Stimulated activated CD8-positive, alpha-beta memory T cell treated with anti-CD3 and anti-CD28 coated beads, Interleukin-7, amount 100 ng/mL, for 1 hour (primary cell): ENCODE measurements at regions not wholly inside any gene's neighbourhood (a gene's known extent, or its start where the extent isn't known, plus 50 kb on each side); places are given as distances from the start of the nearest gene placed in this dataset.

Experiments used
- DNase-seq, 2 donors: peaks; one replicate each; pipeline ENCODE4 v3.0.0-alpha.2; 2020; ENCODE audit warnings: low read depth in 2 of 2

DNA sequence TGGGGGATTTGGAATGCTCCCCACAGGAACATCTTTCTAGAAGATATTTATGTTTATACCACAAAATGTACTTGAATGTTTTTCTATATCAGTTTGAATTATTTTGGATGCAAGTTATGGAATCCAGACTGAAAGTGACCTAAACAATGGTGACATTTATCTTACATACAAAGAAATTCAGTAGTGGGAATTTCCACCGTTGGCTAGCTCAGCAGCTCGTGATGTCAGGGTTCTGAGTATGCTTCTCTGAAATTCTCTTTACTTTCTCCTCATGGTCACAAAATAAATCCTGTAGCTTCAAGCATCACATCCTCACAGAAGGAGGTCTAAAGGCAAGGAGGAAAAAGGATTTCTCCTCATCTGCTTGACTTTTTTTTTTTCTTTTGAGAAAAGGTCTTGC, 105.3 kb downstream of the AKAIN1 start:
- DNase-seq = no peak

GRCh38 chr18:5075297-5075696, 121.8 kb downstream of the AKAIN1 start:
- no peak for DNase-seq

- no peak for DNase-seq
Measured at GRCh38 chr18:5073026-5073944, 123.8 kb downstream of the AKAIN1 start.

GRCh38 chr18:5068851-5069250, 128.2 kb downstream of the AKAIN1 start:
- no peak for DNase-seq

- DNase-seq = no peak
Measured at GRCh38 chr18:5066380-5066977, 130.6 kb downstream of the AKAIN1 start.

DNA sequence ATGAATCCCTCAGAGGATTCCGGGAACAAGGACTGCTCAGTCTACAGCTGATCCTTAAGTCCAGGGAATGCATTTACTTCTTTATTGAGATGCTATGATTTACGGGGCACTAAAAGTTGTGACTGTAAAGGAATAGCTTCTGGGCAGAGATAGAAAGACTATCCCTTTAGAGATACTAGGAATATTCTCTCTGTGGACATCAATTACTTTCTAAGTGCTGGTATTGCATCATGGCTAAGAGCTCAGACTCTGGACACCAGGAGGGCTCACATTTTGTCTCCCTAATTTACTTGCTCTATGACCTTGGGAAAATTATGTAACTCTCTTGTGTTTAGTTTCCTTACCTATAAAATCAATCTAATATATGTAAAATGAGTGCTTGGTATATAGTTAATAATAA, 131.4 kb downstream of the AKAIN1 start:
- DNase-seq = no peak

- no peak for DNase-seq
Measured at GRCh38 chr18:5064841-5065370, 132.2 kb downstream of the AKAIN1 start.

DNA sequence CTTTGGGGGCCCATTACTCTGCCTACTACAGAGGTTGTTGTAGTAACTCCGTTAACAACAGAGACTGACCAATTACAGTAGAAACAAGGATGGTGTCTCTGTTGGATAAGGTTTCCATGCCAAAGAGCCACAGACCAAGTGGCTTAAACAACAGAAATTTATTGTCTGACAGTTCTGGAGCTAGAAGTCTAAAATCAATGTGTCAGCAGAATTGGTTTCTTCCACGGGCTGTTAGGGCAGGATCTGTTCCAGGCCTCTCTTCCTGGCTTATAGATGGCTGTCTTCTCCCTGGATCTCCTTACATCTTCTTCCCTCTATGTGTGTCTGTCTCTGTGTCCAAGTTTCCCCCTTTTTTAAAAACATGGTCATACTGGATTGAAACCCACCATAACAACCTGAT, 135.3 kb downstream of the AKAIN1 start:
- no peak for DNase-seq

- DNase-seq = no peak
Measured at GRCh38 chr18:5060543-5060942, 136.5 kb downstream of the AKAIN1 start.

DNA sequence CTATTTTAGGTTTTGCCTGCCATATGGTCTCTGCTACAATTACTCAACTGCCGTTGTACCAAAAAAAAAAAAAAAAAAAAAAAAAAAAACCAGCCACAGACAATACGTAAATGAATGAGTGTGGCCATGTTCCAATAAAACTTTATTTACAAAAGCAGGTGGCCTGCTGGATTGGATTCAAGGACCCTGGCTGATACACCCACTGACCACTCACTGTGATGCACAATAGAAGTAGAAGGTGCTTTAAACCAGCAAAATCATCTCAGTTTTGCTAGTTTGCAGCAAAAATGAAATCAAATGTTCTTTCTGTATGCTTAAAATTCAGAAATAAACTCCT, 137.4 kb downstream of the AKAIN1 start:
- DNase-seq = no peak

DNA sequence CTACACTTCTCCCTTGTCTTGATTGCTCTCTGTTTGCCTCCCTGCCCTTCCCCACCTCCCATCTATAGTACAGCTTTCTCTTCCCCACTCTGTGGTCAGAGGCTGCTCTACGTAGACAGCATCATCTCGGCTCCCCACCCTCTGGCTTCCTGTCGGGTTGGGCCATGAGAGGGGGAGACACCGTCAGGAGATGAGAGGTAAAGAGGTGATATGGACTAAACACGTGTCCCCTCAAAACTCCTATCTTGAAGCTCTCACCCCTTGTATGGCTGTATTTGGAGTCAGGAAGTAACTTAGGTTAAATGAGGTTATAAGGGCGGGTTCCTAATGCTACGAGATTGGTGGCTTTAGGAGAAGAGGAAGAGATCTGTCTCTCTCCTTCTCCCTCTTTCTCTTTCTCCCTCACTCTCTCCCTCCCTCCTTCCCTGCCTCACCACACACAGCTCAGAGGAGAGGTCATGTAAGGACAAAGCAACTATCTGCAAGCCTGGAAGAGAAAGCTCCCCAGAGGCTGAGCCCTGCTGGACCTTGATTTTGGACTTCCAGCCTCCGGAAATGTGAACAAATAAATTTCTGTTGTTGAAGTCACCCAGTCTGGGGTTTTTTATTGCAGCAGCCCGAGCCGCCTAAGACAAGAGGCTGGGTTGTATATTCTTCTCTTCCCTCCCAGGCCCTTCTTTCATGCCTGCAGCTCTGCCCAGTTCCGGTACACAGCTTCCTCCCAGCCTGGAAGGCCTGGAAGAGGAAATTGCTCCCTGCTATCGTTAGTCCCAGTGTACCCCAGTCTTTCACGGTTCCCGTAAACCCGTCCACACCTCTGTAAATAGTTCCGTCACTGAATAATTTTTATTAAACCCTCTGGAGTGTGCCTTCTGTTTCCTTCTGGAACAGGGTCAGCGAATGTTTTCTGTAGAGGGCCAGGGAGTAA, 138.0 kb downstream of the AKAIN1 start:
- no peak for DNase-seq

DNA sequence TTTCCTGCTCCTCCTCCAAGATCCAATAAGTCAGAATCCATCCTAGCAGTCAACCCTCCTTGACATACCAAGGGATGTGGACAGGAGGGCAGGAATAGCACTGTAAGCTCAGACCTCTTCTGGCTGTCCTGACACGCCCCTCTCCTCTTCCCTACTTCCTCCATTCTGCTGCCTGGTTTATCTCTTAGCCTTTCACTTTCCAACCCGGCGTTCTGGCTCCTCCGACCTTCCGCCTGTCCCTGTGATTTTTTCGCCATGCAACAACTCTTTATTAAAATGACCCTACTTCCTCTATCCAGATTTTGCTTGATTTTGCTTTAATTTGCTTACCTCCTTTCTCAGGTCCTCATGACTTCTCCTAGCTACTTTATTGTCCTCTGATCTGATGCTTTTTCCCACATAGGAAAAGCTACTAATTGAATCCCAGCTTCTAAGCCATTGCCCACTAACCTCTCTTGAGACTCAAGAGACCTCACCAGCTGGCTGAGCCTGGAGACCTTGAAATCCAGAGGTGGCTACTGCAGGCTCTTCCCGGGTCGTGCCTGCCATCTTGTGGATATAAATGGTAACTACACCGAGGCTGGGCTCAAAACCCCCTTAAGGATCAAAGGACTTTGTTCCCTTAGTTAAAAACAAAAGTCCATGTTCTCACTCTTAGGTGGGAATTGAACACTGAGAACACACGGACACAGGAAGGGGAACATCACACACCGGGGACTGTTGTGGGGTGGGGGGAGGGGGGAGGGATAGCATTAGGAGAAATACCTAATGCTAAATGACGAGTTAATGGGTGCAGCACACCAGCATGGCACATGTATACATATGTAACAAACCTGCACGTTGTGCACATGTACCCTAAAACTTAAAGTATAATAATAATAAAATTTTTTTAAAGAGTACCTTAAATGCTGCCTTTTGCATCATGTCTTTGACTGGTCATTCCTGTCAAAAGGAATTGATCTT, 139.4 kb downstream of the AKAIN1 start:
- peak; percentile 1 to 12 for DNase-seq

DNA sequence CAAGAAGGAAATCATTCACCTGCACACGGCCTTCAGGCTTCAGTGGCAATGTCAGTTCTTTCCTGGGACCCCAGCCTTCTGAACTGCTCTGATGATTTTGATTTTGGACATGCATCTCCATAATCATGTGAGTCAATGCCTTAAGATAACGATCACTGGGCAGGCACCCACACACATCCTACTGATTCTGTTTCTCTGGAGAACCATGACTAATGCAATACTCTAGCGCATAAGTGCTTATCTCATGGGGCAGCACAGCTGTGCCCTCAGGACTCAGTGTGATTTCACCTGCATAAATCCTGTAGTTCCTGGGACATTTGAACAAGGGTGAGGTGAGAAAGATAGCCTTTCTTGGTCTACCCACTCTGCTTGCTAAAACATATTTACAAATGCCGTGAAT, 144.6 kb downstream of the AKAIN1 start:
- DNase-seq = no peak

GRCh38 chr18:5051207-5051606, 145.8 kb downstream of the AKAIN1 start:
- no peak for DNase-seq

GRCh38 chr18:5049124-5049523, 147.9 kb downstream of the AKAIN1 start:
- no peak for DNase-seq

GRCh38 chr18:5040476-5040875, 156.6 kb downstream of the AKAIN1 start:
- no peak for DNase-seq

DNA sequence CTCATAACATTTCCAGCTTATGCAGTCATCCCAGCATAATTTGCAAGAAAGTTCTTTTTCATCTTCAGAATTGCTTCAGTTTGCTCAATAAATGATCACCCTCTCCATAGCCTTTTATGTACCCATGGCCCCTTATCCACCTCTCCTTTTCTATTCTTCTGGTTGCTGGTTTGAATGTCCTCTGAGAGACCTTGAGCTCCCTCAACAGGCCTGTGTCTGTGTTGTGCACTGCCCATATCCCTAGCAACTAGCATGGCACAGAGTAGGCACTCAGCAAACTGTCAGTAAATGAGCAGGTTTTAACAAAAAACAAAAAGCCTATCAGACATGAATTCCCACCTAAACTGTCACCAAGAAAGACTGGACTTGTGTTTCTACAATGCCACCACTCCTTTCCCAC, 160.5 kb downstream of the AKAIN1 start:
- DNase-seq = no peak

- DNase-seq = no peak
Measured at GRCh38 chr18:5031216-5031615, 165.8 kb downstream of the AKAIN1 start.

DNA sequence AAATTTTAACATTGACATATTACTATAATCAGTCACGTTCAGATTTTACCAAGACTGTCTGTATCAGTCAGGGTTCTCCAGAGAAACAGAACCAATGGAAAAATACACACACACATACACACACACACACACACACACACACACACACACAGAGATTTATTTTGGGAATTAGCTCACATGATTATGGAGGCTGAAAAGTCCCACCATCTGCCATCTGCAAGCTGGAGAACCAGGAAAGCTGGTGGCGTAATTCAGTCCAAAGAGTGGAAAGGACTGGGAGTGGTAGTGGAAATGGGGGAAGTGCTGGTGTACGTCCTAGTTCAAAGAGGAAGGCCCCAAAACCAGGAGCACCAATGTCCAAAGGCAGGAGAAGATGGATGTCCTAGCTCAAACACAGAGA, 166.4 kb downstream of the AKAIN1 start:
- no peak for DNase-seq

- DNase-seq = no peak
Measured at GRCh38 chr18:5029592-5029991, 167.5 kb downstream of the AKAIN1 start.

- no peak for DNase-seq
Measured at GRCh38 chr18:5024741-5025140, 172.3 kb downstream of the AKAIN1 start.
